IMR-90 (cell line): ENCODE measurements at regions not wholly inside any gene's neighbourhood (a gene's known extent, or its start where the extent isn't known, plus 50 kb on each side); places are given as distances from the start of the nearest gene placed in this dataset.

Experiments used
- ATAC-seq: fragments of 200-7000 bp; cut with Tn5 transposase; 2 replicates; pipeline ENCODE4 v1.9.1; 2020; ENCODE audit warnings: low read depth, mild to moderate bottlenecking, moderate library complexity
- BruUV-seq: library from RNA; stranded (reverse); fragments of 400-500 nt; replicated peaks from 2 replicates; lab custom pipeline; 2021; lab: Mats Ljungman, UMichigan
- CTCF ChIA-PET: fragments of 300-600 bp; formaldehyde crosslinking; extraction: SDS; loops from one replicate; lab custom pipeline; 2021; ENCODE audit warnings: antibody characterized with exemption; lab: Yijun Ruan, JAX
- POLR2A ChIA-PET: fragments of 300-600 bp; sonication (Branson Sonifier 250); formaldehyde crosslinking; loops from one replicate; lab custom pipeline; 2022; ENCODE audit warnings: antibody characterized with exemption; ENCODE audit not compliant: unreplicated experiment; lab: Charles Lee
- DNase-seq: peaks from one replicate; pipeline ENCODE4 v3.0.0; 2013
- H2AFZ ChIP-seq: replicated peaks from 2 replicates; pipeline ENCODE3; 2013; ENCODE audit warnings: low read length, mild to moderate bottlenecking; ENCODE audit not compliant: poor library complexity
- H2AK5ac ChIP-seq: 2 replicates; pipeline ENCODE4 v1.6.1; 2013; ENCODE audit warnings: low read depth, low read length, inconsistent platforms
- H2AK9ac ChIP-seq: replicated peaks from 2 replicates; pipeline ENCODE3; 2013; ENCODE audit warnings: mild to moderate bottlenecking, low read depth, low read length, moderate library complexity; ENCODE audit not compliant: poor library complexity
- H2BK120ac ChIP-seq: 2 replicates; pipeline ENCODE4 v1.6.1; 2013; ENCODE audit warnings: low read depth, low read length, inconsistent platforms
- H2BK15ac ChIP-seq: 3 replicates; pipeline ENCODE4 v1.6.1; 2013; ENCODE audit warnings: low read depth, low read length, inconsistent platforms
- H2BK20ac ChIP-seq: 2 replicates; pipeline ENCODE4 v1.6.1; 2013; ENCODE audit warnings: low read depth, mild to moderate bottlenecking, inconsistent platforms, low read length, moderate library complexity
- H2BK5ac ChIP-seq: 2 replicates; pipeline ENCODE4 v1.6.1; 2013; ENCODE audit warnings: mild to moderate bottlenecking, low read depth, low read length, inconsistent platforms; ENCODE audit not compliant: poor library complexity, severe bottlenecking
- H3K14ac ChIP-seq: replicated peaks from 2 replicates; pipeline ENCODE4 v1.6.1; 2013; ENCODE audit warnings: low read depth, low read length, inconsistent platforms
- H3K18ac ChIP-seq: 2 replicates; pipeline ENCODE4 v1.6.1; 2013; ENCODE audit warnings: low read depth, low read length, control low read depth
- H3K23ac ChIP-seq: 2 replicates; pipeline ENCODE4 v1.6.1; 2013; ENCODE audit warnings: low read depth, low read length, inconsistent platforms
- H3K27ac ChIP-seq: 2 replicates; pipeline ENCODE4 v1.5.1; 2013; ENCODE audit warnings: mild to moderate bottlenecking, control low read depth, low read length; ENCODE audit not compliant: insufficient read depth
- H3K27me3 ChIP-seq: 2 replicates; pipeline ENCODE4 v1.6.1; 2013; ENCODE audit warnings: low read length; ENCODE audit not compliant: control insufficient read depth, insufficient read depth
- H3K36me3 ChIP-seq: 2 replicates; pipeline ENCODE4 v1.6.1; 2013; ENCODE audit warnings: low read length, mixed read lengths; ENCODE audit not compliant: control insufficient read depth, insufficient read depth
- H3K4ac ChIP-seq: 2 replicates; pipeline ENCODE4 v1.6.1; 2013; ENCODE audit warnings: low read depth, low read length, inconsistent platforms
- H3K4me1 ChIP-seq: 2 replicates; pipeline ENCODE4 v1.6.1; 2013; ENCODE audit warnings: low read length, mixed read lengths; ENCODE audit not compliant: control insufficient read depth, insufficient read depth
- H3K4me2 ChIP-seq: 2 replicates; pipeline ENCODE4 v1.6.1; 2013; ENCODE audit warnings: low read depth, mild to moderate bottlenecking, control low read depth, low read length, moderate library complexity
- H3K4me3 ChIP-seq: 2 replicates; pipeline ENCODE4 v1.5.1; 2013; ENCODE audit warnings: low read depth, mild to moderate bottlenecking, control low read depth, low read length, moderate library complexity; ENCODE audit not compliant: insufficient read depth
- H3K56ac ChIP-seq: 2 replicates; pipeline ENCODE4 v1.6.1; 2013; ENCODE audit warnings: low read length, inconsistent platforms; ENCODE audit not compliant: insufficient read depth; ENCODE audit errors: extremely low read depth
- H3K79me1 ChIP-seq, 2 experiments: 2 replicates each; pipeline ENCODE4 v1.6.1; 2013; ENCODE audit warnings: low read length in 2 of 2, inconsistent platforms in 1 of 2, low read depth in 1 of 2
- H3K9ac ChIP-seq: 2 replicates; pipeline ENCODE4 v1.6.1; 2013; ENCODE audit warnings: low read depth, low read length, control low read depth
- H3K9me1 ChIP-seq: 2 replicates; pipeline ENCODE4 v1.6.1; 2013; ENCODE audit warnings: low read length, inconsistent platforms; ENCODE audit not compliant: insufficient read depth
- H3K9me3 ChIP-seq: 2 replicates; pipeline ENCODE4 v1.6.1; 2013; ENCODE audit warnings: low read length; ENCODE audit not compliant: control insufficient read depth, insufficient read depth
- H4K20me1 ChIP-seq: 2 replicates; pipeline ENCODE4 v1.6.1; 2013; ENCODE audit warnings: low read length, inconsistent platforms; ENCODE audit not compliant: insufficient read depth
- H4K5ac ChIP-seq: 2 replicates; pipeline ENCODE4 v1.6.1; 2013; ENCODE audit warnings: mild to moderate bottlenecking, low read depth, low read length, control low read depth
- H4K8ac ChIP-seq, 2 experiments: 2 replicates each; pipeline ENCODE4 v1.6.1; 2013; ENCODE audit warnings: low read depth in 2 of 2, low read length in 2 of 2, control low read depth in 1 of 2, inconsistent platforms in 1 of 2
- H4K91ac ChIP-seq: 2 replicates; pipeline ENCODE4 v1.6.1; 2013; ENCODE audit warnings: low read depth, low read length, inconsistent platforms; ENCODE audit not compliant: insufficient read depth
- BHLHE40 ChIP-seq: fragments of 150-350 bp; IDR thresholded peaks from 2 replicates; pipeline ENCODE4 v1.6.1; 2016; ENCODE audit warnings: mild to moderate bottlenecking, low read depth, low read length
- ELK1 ChIP-seq: fragments of 150-350 bp; IDR thresholded peaks from 2 replicates; pipeline ENCODE4 v1.6.1; 2016; ENCODE audit warnings: low read depth, mild to moderate bottlenecking, low read length, moderate library complexity, borderline replicate concordance
- FOS ChIP-seq: fragments of 150-350 bp; IDR thresholded peaks from 2 replicates; pipeline ENCODE4 v1.6.1; 2016; ENCODE audit warnings: low read depth, low read length
- NFE2L2 ChIP-seq: fragments of 150-350 bp; IDR thresholded peaks from 2 replicates; pipeline ENCODE4 v1.6.1; 2016; ENCODE audit warnings: low read depth, mild to moderate bottlenecking, low read length
- POLR2A ChIP-seq: IDR thresholded peaks from 2 replicates; pipeline ENCODE4 v1.6.1; 2012; ENCODE audit warnings: mild to moderate bottlenecking, low read depth, low read length
- RAD21 ChIP-seq: IDR thresholded peaks from 2 replicates; pipeline ENCODE4 v1.6.1; 2012; ENCODE audit warnings: low read length, improper control_type of control experiment
- RFX5 ChIP-seq: IDR thresholded peaks from 2 replicates; pipeline ENCODE4 v1.8.0; 2012; ENCODE audit warnings: low read depth, mild to moderate bottlenecking, low read length, moderate library complexity
- USF2 ChIP-seq: fragments of 150-350 bp; IDR thresholded peaks from 2 replicates; pipeline ENCODE4 v1.6.1; 2017; ENCODE audit warnings: mild to moderate bottlenecking, antibody characterized with exemption, low read length, low read depth
- WGBS, 2 experiments: methylation state at CpG; one replicate each; pipeline versions ENCODE4 v1.1.5 to v1.1.7; 2013; ENCODE audit warnings: missing lambda C conversion rate in 2 of 2; ENCODE audit not compliant: insufficient read length in 1 of 2; ENCODE audit errors: extremely low coverage in 2 of 2; 5-methylcytosine and 5-hydroxymethylcytosine counted together
- dilution Hi-C: fragments of 300-500 bp; cut with HindIII; formaldehyde crosslinking; loops from one replicate; pipeline ENCODE4 v1.14.3; 2018; ENCODE audit warnings: low sequenced_read_pairs; ENCODE audit not compliant: unreplicated experiment
- in situ Hi-C: fragments of 300-500 bp; cut with MboI; formaldehyde crosslinking; loops from 3 replicates; pipeline ENCODE4 v1.14.3; 2019; ENCODE audit warnings: low sequenced_read_pairs, inconsistent platforms, mixed read lengths
- intact Hi-C: fragments of 100-400 bp; cut with micrococcal nuclease; formaldehyde crosslinking; loops from 2 replicates; pipeline ENCODE4 v1.10.0; 2022

GRCh38 chr18:68533641-68534040, 181.3 kb downstream of the TMX3 start:
- Histone ChIP-seq H4K20me1 (no peaks in the 10 kb centered on the region), H2BK120ac (no peak overlapping the region), H3K9me1 (no peaks in the 10 kb centered on the region), H3K4me1 (peaks cover 2% of the 10 kb centered on the region; the same call in 1 of the 2 replicates), H2BK5ac (no peak overlapping the region), H2BK15ac (no peak overlapping the region), H3K4me3 (no peak overlapping the region), H3K4ac (no peak overlapping the region), H4K5ac (no peak overlapping the region; the same call in 1 of the 2 replicates), H3K18ac (no peak overlapping the region), H3K23ac (no peak overlapping the region), H3K27me3 (no peaks in the 10 kb centered on the region), H3K9me3 (no peaks in the 10 kb centered on the region), H2BK20ac (no peak overlapping the region), H3K4me2 (no peak overlapping the region), H3K79me1 (no peaks in the 10 kb centered on the region), H3K56ac (no peak overlapping the region), H2AFZ (no peak overlapping the region), H2AK5ac (no peak overlapping the region), H3K14ac (no peak overlapping the region), H3K27ac (no peak overlapping the region), H4K8ac (no peak overlapping the region), H2AK9ac (no peak overlapping the region), H4K91ac (no peak overlapping the region), H3K36me3 (no peaks in the 10 kb centered on the region), H3K9ac (no peak overlapping the region)
- dilution Hi-C loops, result no loop called here
- ATAC-seq (no peak), DNase-seq (no peak)
- TF ChIP-seq NFE2L2 (no peak), BHLHE40 (no peak), RFX5 (no peak), USF2 (no peak), RAD21 (no peak), FOS (no peak), ELK1 (no peak), POLR2A (no peak)
- WGBS, 2 experiments, result no CpG with 5 or more reads among the region's 2 CpGs
- POLR2A ChIA-PET, result interaction anchor here (0.6 kb wide), 1 partner anchor 11 kb away, joined by 3 read pairs; no protein-coding TSS in a partner anchor
- intact Hi-C loops, result no loop called here
- in situ Hi-C loops, result no loop called here
- CTCF ChIA-PET, result no interaction called here
- no TSS peak for BruUV-seq
